H1 (cell line): ENCODE measurements at regions not wholly inside any gene's neighbourhood (a gene's known extent, or its start where the extent isn't known, plus 50 kb on each side); places are given as distances from the start of the nearest gene placed in this dataset.

ENCODE experiments used
- CTCF ChIA-PET: fragments of 300-600 bp; sonication (Branson Sonifier 250); formaldehyde crosslinking; loops from one replicate; lab custom pipeline; 2021; ENCODE audit not compliant: partially characterized antibody; lab: Charles Lee
- POLR2A ChIA-PET: fragments of 300-600 bp; sonication (Branson Sonifier 250); formaldehyde crosslinking; loops from one replicate; lab custom pipeline; 2021; ENCODE audit warnings: inconsistent platforms; ENCODE audit not compliant: partially characterized antibody; lab: Charles Lee
- DNase-seq, 2 experiments: peaks; one replicate each; pipeline versions ENCODE4 v3.0.0 to v3.0.0-alpha.2; 2010 to 2022; ENCODE audit warnings: low spot score in 2 of 2, low read depth in 1 of 2, mixed read lengths in 1 of 2
- FAIRE-seq: peaks from 2 replicates; lab custom pipeline; 2011; peaks lifted over from hg19 to GRCh38; lab: Jason Lieb, UNC
- H2AFZ ChIP-seq: 2 replicates; pipeline ENCODE4 v1.8.1; 2012; ENCODE audit warnings: low read length, inconsistent platforms
- H2AK5ac ChIP-seq: 2 replicates; pipeline ENCODE4 v1.6.1; 2013; ENCODE audit warnings: low read depth, low read length
- H2BK120ac ChIP-seq: replicated peaks from 2 replicates; pipeline ENCODE3; 2013; ENCODE audit warnings: low read depth, low read length, inconsistent platforms
- H2BK12ac ChIP-seq: 2 replicates; pipeline ENCODE4 v1.6.1; 2013; ENCODE audit warnings: low read depth, low read length
- H2BK15ac ChIP-seq: 2 replicates; pipeline ENCODE4 v1.6.1; 2013; ENCODE audit warnings: low read length
- H2BK20ac ChIP-seq: 2 replicates; pipeline ENCODE4 v1.6.1; 2013; ENCODE audit warnings: low read length
- H2BK5ac ChIP-seq: 2 replicates; pipeline ENCODE4 v1.6.1; 2013; ENCODE audit warnings: low read depth, low read length
- H3K14ac ChIP-seq: 2 replicates; pipeline ENCODE4 v1.6.1; 2013; ENCODE audit warnings: inconsistent platforms; ENCODE audit not compliant: insufficient read length
- H3K18ac ChIP-seq: 2 replicates; pipeline ENCODE4 v1.6.1; 2013; ENCODE audit warnings: low read length; ENCODE audit errors: extremely low read depth
- H3K23ac ChIP-seq: 2 replicates; pipeline ENCODE4 v1.6.1; 2013; ENCODE audit warnings: inconsistent platforms; ENCODE audit not compliant: insufficient read length
- H3K23me2 ChIP-seq: 2 replicates; pipeline ENCODE4 v1.6.1; 2013; ENCODE audit warnings: low read depth, low read length
- H3K27ac ChIP-seq: 2 replicates; pipeline ENCODE4 v1.6.1; 2011; ENCODE audit warnings: low read depth, low read length, inconsistent platforms
- H3K27me3 ChIP-seq, 4 experiments: replicated peaks in 1 of 4; 1 replicate in 1 of 4; 2 replicates in 3 of 4; pipeline versions ENCODE4 v1.6.1 to v1.8.1; 2011 to 2013; ENCODE audit warnings: low read length in 3 of 4, mild to moderate bottlenecking in 3 of 4, inconsistent platforms in 2 of 4, mixed read lengths in 2 of 4, moderate library complexity in 1 of 4; ENCODE audit not compliant: control insufficient read depth in 3 of 4, insufficient read depth in 3 of 4; ENCODE audit errors: extremely low read depth in 1 of 4
- H3K36me3 ChIP-seq, 4 experiments: 2 replicates each; pipeline versions ENCODE4 v1.6.1 to v1.8.1; 2011 to 2013; ENCODE audit warnings: mild to moderate bottlenecking in 4 of 4, low read length in 3 of 4, moderate library complexity in 2 of 4, control low read depth in 1 of 4, inconsistent platforms in 1 of 4; ENCODE audit not compliant: insufficient read depth in 4 of 4, control insufficient read depth in 2 of 4
- H3K4ac ChIP-seq: replicated peaks from 2 replicates; pipeline ENCODE3; 2013; ENCODE audit warnings: low read length, low read depth, mixed read lengths, inconsistent platforms; ENCODE audit not compliant: insufficient read length
- H3K4me1 ChIP-seq, 4 experiments: replicated peaks in 1 of 4; 1 replicate in 1 of 4; 2 replicates in 3 of 4; pipeline versions ENCODE4 v1.6.1 to v1.8.1; 2011 to 2013; ENCODE audit warnings: low read length in 3 of 4, inconsistent platforms in 2 of 4, mixed read lengths in 1 of 4; ENCODE audit not compliant: insufficient read depth in 4 of 4, control insufficient read depth in 3 of 4
- H3K4me2 ChIP-seq, 2 experiments: 2 replicates each; pipeline versions ENCODE4 v1.6.1 to v1.8.1; 2011 to 2013; ENCODE audit warnings: low read depth in 2 of 2, low read length in 2 of 2, control low read depth in 1 of 2, inconsistent platforms in 1 of 2, mild to moderate bottlenecking in 1 of 2; ENCODE audit not compliant: insufficient read depth in 1 of 2
- H3K4me3 ChIP-seq, 4 experiments: fragments of 200-600, 300-600 bp in 1 of 4; sonication (generic), shearing (Covaris generic), sonication (Bioruptor Twin) in 1 of 4; 2 replicates each; pipeline versions ENCODE4 v1.5.1 to v1.8.1; 2011 to 2016; ENCODE audit warnings: low read length in 4 of 4, low read depth in 3 of 4, control low read depth in 2 of 4, inconsistent platforms in 2 of 4, mild to moderate bottlenecking in 2 of 4, mixed read lengths in 1 of 4, moderate library complexity in 1 of 4; ENCODE audit not compliant: insufficient read depth in 2 of 4; ENCODE audit errors: extremely low read depth in 1 of 4
- H3K56ac ChIP-seq: replicated peaks from 2 replicates; pipeline ENCODE3; 2013; ENCODE audit warnings: low read depth, mild to moderate bottlenecking, mixed read lengths, low read length, inconsistent platforms; ENCODE audit not compliant: insufficient read length
- H3K79me1 ChIP-seq: 2 replicates; pipeline ENCODE4 v1.6.1; 2013; ENCODE audit warnings: low read depth, low read length, control low read depth
- H3K79me2 ChIP-seq, 2 experiments: 2 replicates each; pipeline versions ENCODE4 v1.6.1 to v1.8.1; 2012 to 2013; ENCODE audit warnings: low read length in 2 of 2, mild to moderate bottlenecking in 2 of 2, inconsistent platforms in 1 of 2; ENCODE audit not compliant: insufficient read depth in 2 of 2, control insufficient read depth in 1 of 2
- H3K9ac ChIP-seq, 4 experiments: replicated peaks in 1 of 4; 1 replicate in 1 of 4; 2 replicates in 3 of 4; pipeline versions ENCODE4 v1.6.1 to v1.8.1; 2011 to 2013; ENCODE audit warnings: low read depth in 3 of 4, low read length in 3 of 4, control low read depth in 2 of 4, mild to moderate bottlenecking in 2 of 4, moderate library complexity in 2 of 4, inconsistent platforms in 1 of 4; ENCODE audit errors: extremely low read depth in 1 of 4
- H3K9me3 ChIP-seq, 2 experiments: 2 replicates each; pipeline versions ENCODE4 v1.6.1 to v1.8.1; 2012 to 2013; ENCODE audit warnings: mild to moderate bottlenecking in 2 of 2, moderate library complexity in 2 of 2, control low read depth in 1 of 2, inconsistent platforms in 1 of 2, low read depth in 1 of 2, low read length in 1 of 2, mixed read lengths in 1 of 2; ENCODE audit not compliant: insufficient read depth in 2 of 2
- H4K20me1 ChIP-seq, 2 experiments: replicated peaks in 1 of 2; 2 replicates each; pipeline versions ENCODE3 to v1.8.1; 2011 to 2013; ENCODE audit warnings: inconsistent platforms in 2 of 2, low read length in 2 of 2, mild to moderate bottlenecking in 1 of 2; ENCODE audit not compliant: insufficient read depth in 2 of 2, control insufficient read depth in 1 of 2
- H4K5ac ChIP-seq: 2 replicates; pipeline ENCODE4 v1.6.1; 2013; ENCODE audit warnings: low read length, low read depth, mixed read lengths, inconsistent platforms; ENCODE audit not compliant: insufficient read length
- H4K8ac ChIP-seq: 2 replicates; pipeline ENCODE4 v1.8.0; 2013; ENCODE audit warnings: mild to moderate bottlenecking, moderate library complexity, low read length, inconsistent platforms; ENCODE audit not compliant: insufficient read depth; ENCODE audit errors: extremely low read depth
- H4K91ac ChIP-seq: replicated peaks from 2 replicates; pipeline ENCODE3; 2013; ENCODE audit warnings: low read length, mixed read lengths, inconsistent platforms; ENCODE audit not compliant: insufficient read length
- PHF8 ChIP-seq: fragments of 200-600 bp; sonication (generic); conservative IDR thresholded peaks from 2 replicates; pipeline ENCODE4 v1.7.1; 2012; ENCODE audit warnings: low read depth, mild to moderate bottlenecking, inconsistent platforms, low read length, moderate library complexity
- WGBS, 2 experiments: shearing (Covaris generic) in 1 of 2; methylation state at CpG; one replicate each; pipeline versions ENCODE4 v1.1.6 to v1.1.7; 2013 to 2015; ENCODE audit warnings: low lambda C conversion rate in 2 of 2, mixed read lengths in 2 of 2, inconsistent platforms in 1 of 2, low coverage in 1 of 2, missing lambda C conversion rate in 1 of 2; ENCODE audit not compliant: insufficient replicate concordance in 2 of 2, insufficient coverage in 1 of 2, insufficient read length in 1 of 2; ENCODE audit errors: extremely low coverage in 1 of 2, missing lambda C conversion rate in 1 of 2; 5-methylcytosine and 5-hydroxymethylcytosine counted together
- TF ChIP-seq, protein P1 (sequence below): IDR thresholded peaks from 2 replicates; pipeline ENCODE4 v1.6.1; 2012; ENCODE audit warnings: low read length, inconsistent platforms

DNA sequence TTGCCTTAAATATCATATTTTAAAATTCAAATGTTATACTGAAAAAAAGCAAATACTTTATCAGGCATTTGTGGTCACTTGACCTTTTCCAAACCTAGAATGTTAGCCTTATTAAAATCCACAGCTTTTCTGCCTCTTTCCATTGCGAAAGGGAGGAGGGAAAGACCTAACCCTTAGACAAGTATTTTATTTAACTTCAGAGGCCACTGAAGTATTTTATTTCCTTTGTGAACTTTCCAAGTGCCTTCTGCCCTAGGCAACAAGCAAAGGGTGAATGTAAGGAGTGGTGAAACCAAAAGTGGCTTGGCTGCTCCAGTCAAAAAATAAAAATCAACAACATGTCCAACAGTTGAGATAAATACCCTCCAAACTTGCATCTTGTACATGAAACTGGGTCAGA lies 376.1 kb downstream of the EFNA5 start:
- no peak overlapping the region for H2BK120ac ChIP-seq

More for the DNA sequence above, 376.1 kb downstream of the EFNA5 start:
- Histone ChIP-seq H3K27me3 (no peaks in the 10 kb centered on the region), H3K4me1 (no peaks in the 10 kb centered on the region), H2BK15ac (no peak overlapping the region), H4K20me1 (no peaks in the 10 kb centered on the region), H4K8ac (no peak overlapping the region), H3K79me1 (no peaks in the 10 kb centered on the region), H3K56ac (no peak overlapping the region), H3K18ac (no peak overlapping the region), H3K4me2 (no peak overlapping the region), H3K14ac (no peak overlapping the region), H2AFZ (no peak overlapping the region), H3K23me2 (no peaks in the 10 kb centered on the region), H2BK12ac (no peak overlapping the region), H2BK20ac (no peak overlapping the region), H3K27ac (no peak overlapping the region), H3K23ac (no peak overlapping the region), H2BK5ac (no peak overlapping the region), H4K91ac (no peak overlapping the region), H2AK5ac (no peak overlapping the region), H3K4ac (no peak overlapping the region), H3K4me3 (no peak overlapping the region), H3K9me3 (0 out of 4 replicates have a peak, but pooled peaks cover 0 to 2% of the 10 kb centered on the region in 2 experiments), H3K9ac (no peak overlapping the region), H4K5ac (no peak overlapping the region), H3K79me2 (no peaks in the 10 kb centered on the region), H3K36me3 (no peaks in the 10 kb centered on the region)
- 83% methylated on average over 1 of the region's 1 CpG; no CpG with 5 or more reads in 1 of the 2 experiments for WGBS, 2 experiments
- DNase-seq (no peak), FAIRE-seq (no peak)
- TF ChIP-seq PHF8 = no peak
- TF ChIP-seq, protein P1, sequence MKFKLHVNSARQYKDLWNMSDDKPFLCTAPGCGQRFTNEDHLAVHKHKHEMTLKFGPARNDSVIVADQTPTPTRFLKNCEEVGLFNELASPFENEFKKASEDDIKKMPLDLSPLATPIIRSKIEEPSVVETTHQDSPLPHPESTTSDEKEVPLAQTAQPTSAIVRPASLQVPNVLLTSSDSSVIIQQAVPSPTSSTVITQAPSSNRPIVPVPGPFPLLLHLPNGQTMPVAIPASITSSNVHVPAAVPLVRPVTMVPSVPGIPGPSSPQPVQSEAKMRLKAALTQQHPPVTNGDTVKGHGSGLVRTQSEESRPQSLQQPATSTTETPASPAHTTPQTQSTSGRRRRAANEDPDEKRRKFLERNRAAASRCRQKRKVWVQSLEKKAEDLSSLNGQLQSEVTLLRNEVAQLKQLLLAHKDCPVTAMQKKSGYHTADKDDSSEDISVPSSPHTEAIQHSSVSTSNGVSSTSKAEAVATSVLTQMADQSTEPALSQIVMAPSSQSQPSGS = no peak
- CTCF ChIA-PET = interaction anchor here (0.5 kb wide), 1 partner anchor 50 kb away, joined by 5 read pairs; no protein-coding TSS in a partner anchor
- POLR2A ChIA-PET = no interaction called here
